ENCODE measurements at regions not wholly inside any gene's neighbourhood (a gene's known extent, or its start where the extent isn't known, plus 50 kb on each side); places are given as distances from the start of the nearest gene placed in this dataset.

- H3K23ac ChIP-seq (ENCODE audit: low read depth, low read length): no peak overlapping the region
- no peak overlapping the region for H3K4me3 ChIP-seq (ENCODE audit: insufficient read depth, low read depth, low read length)
- H3K4me1 ChIP-seq (ENCODE audit: control insufficient read depth, insufficient read depth, low read length): no peaks in the 10 kb centered on the region
- intact Hi-C loops (cut with micrococcal nuclease) (no loop called here), in situ Hi-C loops (cut with MboI; ENCODE audit: low sequenced_read_pairs) (no loop called here), dilution Hi-C loops (cut with HindIII; ENCODE audit: low sequenced_read_pairs, unreplicated experiment) (no loop called here)
- H3K9ac ChIP-seq (ENCODE audit: low read depth, low read length): no peak overlapping the region
- H2AK5ac ChIP-seq (ENCODE audit: low read depth, low read length): no peak overlapping the region
- no peaks in the 10 kb centered on the region for H3K9me1 ChIP-seq (ENCODE audit: insufficient read depth, low read length)
- H3K14ac ChIP-seq (replicated peaks; ENCODE audit: low read depth, low read length): no peak overlapping the region
- H2AK9ac ChIP-seq (replicated peaks; ENCODE audit: low read depth, low read length, poor library complexity): no peak overlapping the region
- no peaks in the 10 kb centered on the region for H4K20me1 ChIP-seq (ENCODE audit: insufficient read depth, low read length)
- no peak for DNase-seq
- H3K56ac ChIP-seq (ENCODE audit: extremely low read depth, insufficient read depth, low read length): no peak overlapping the region
- H3K27me3 ChIP-seq (ENCODE audit: control insufficient read depth, insufficient read depth, low read length): no peaks in the 10 kb centered on the region
- CTCF ChIA-PET: no interaction called here
- no peak overlapping the region for H3K4me2 ChIP-seq (ENCODE audit: low read depth, low read length)
- POLR2A ChIA-PET (ENCODE audit: unreplicated experiment): no interaction called here
- H3K9me3 ChIP-seq (ENCODE audit: control insufficient read depth, insufficient read depth, low read length): no peaks in the 10 kb centered on the region
- H2AFZ ChIP-seq (replicated peaks; ENCODE audit: low read length, poor library complexity): no peak overlapping the region
- no TSS peak for BruUV-seq (replicated peaks)
- H3K18ac ChIP-seq (ENCODE audit: low read depth, low read length): no peak overlapping the region
- no peak overlapping the region for H3K4ac ChIP-seq (ENCODE audit: low read depth, low read length)
- H4K8ac ChIP-seq (ENCODE audit: low read depth in 2 of 2, low read length in 2 of 2): no peak overlapping the region
- WGBS, 2 experiments (ENCODE audit: extremely low coverage in 2 of 2, insufficient read length in 1 of 2): no CpG with 5 or more reads among the region's 4 CpGs
- H2BK20ac ChIP-seq (ENCODE audit: low read depth, low read length): no peak overlapping the region
- no peak overlapping the region for H3K27ac ChIP-seq (ENCODE audit: insufficient read depth, low read length)
- ATAC-seq (ENCODE audit: low read depth): no peak
- no peak overlapping the region for H2BK120ac ChIP-seq (ENCODE audit: low read depth, low read length)
- H4K5ac ChIP-seq (ENCODE audit: low read depth, low read length): no peak overlapping the region
- H3K36me3 ChIP-seq (ENCODE audit: control insufficient read depth, insufficient read depth, low read length): no peaks in the 10 kb centered on the region
- no peak overlapping the region for H2BK5ac ChIP-seq (ENCODE audit: low read depth, low read length, poor library complexity, severe bottlenecking)
- no peak overlapping the region for H2BK15ac ChIP-seq (ENCODE audit: low read depth, low read length)
- no peak overlapping the region for H4K91ac ChIP-seq (ENCODE audit: insufficient read depth, low read depth, low read length)
- H3K79me1 ChIP-seq (ENCODE audit: low read depth in 1 of 2, low read length in 2 of 2): no peaks in the 10 kb centered on the region
- TF ChIP-seq POLR2A (IDR thresholded peaks at IDR 0.05; ENCODE audit: low read depth, low read length) (no peak), MAZ (IDR thresholded peaks at IDR 0.05; ENCODE audit: borderline replicate concordance, low read depth, low read length) (no peak)
Observed at GRCh38 chr5:107005161-107005560, 665.6 kb downstream of the EFNA5 start.

Measured in IMR-90 (cell line).